Stimulated activated CD4-positive, alpha-beta T cell treated with anti-CD3 and anti-CD28 coated beads, TNF-alpha, amount 100 ng/mL, for 24 hours (primary cell): ENCODE measurements at regions not wholly inside any gene's neighbourhood (a gene's known extent, or its start where the extent isn't known, plus 50 kb on each side); places are given as distances from the start of the nearest gene placed in this dataset.

Source experiments
- DNase-seq, 3 experiments: peaks; one replicate each; pipeline ENCODE4 v3.0.0-alpha.2; 2020; ENCODE audit warnings: low read depth in 3 of 3

- no peak for DNase-seq
These were observed 283.1 kb upstream of the NWD2 start for GRCh38 chr4:36961420-36961819.

DNA sequence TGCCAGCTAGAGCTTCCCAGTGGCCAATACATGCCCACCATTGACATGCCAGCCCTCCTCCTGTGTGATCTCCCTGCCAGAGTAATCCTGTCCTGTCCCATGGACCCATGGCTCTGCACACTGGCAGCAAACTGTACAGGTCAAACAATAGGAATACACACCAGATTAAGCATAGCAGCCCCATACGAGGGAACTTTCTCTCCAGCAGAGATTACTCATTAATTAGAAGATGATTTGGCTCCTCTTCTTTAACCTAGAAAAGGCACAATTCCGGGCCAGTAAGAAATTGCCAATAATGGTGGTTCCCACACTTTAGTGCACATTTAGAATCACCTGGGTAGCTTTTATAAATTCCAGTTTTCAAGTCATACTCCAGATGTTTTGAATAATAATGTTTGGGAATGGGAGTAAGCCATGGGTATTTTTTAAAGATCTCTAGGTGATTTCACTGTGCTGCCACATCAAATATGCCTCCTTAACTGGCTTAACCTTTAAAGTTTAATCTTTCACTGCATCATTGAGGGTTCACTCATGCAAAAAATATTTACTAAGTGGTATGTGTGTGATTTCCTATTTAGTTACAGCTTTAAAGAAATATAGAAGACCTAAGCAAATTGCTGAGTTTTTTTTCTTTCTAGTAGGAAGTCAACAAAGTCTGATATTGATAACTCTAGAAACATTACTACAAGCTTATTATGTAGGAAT is 277.6 kb upstream of the NWD2 start:
- DNase-seq, result no peak

- no peak for DNase-seq
These were observed 265.0 kb upstream of the NWD2 start for GRCh38 chr4:36979533-36979932.

- DNase-seq, result no peak
These were observed 254.2 kb upstream of the NWD2 start for GRCh38 chr4:36990128-36990872.

GRCh38 chr4:36997727-36998126 is 246.8 kb upstream of the NWD2 start:
- no peak for DNase-seq

DNA sequence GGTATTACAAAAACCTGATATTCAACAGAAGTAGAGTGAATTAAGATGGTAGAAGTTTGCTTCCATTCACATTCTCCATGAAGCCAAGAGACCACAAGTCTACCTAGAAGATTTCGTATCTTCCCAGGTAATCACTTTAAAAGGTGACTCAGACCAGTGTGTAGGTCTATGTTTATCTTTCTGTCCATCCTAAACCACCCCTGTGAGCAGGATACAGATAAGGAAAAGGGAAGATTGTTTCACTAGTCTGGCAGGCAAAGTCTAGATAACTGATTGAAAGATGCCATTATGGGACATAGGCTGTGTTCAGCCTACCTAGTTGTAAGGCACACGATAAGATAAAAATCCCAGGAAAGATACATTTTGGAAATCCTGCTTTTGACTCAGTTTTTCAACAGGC is 244.3 kb upstream of the NWD2 start:
- no peak for DNase-seq

DNA sequence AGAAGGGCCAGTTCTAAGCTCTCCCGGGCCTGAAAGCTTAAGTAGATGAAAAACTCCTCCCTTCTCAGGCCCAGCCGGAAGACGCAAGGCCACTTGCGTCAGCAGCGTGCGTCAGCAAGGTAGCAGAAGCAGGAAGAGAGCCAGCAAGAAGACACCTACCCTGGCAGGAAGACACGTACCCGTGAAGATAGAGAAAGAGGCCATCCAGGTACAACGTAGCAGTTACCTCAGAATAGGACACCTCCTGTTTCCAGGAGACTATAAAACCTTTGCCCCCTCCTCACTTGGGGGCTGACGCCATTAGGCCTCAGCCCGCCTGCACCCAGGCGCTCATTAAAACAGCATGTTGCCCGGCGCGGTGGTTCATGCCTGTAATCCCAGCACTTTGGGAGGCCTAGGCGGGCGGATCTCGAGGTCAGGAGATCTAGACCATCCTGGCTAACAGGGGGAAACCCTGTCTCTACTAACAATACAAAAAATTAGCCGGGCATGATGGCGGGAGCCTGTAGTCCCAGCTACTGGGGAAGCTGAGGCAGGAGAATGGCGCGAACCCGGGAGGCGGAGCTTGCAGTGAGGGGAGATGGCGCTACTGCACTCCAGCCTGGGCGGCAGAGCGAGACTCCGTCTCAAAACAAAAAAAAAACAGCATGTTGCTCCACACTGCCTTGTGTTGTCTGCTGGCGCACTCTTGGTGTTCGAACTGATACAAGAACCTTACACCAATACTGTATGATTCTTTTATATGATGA is 242.7 kb upstream of the NWD2 start:
- no peak for DNase-seq

- DNase-seq, result no peak
These were observed 241.9 kb upstream of the NWD2 start for GRCh38 chr4:37002625-37003024.

DNA sequence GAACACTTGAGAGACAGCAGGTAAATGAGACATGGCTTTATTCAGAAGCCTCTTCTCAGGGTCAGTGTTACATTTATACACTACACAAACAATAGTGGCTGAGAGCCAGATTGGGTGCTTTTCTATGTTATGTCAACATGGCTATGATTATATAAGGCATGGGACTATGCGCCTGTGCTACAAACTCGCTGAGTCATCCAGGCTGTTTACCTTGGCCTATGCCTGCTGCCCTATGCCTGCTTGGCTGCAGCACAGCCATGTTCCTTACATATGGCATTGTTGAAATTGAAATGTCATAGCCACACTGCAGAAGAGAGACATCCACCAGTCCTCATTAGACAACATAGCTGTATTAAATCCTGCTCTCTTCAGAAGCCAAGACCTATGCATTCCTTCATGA is 236.3 kb upstream of the NWD2 start:
- no peak for DNase-seq

- no peak for DNase-seq
These were observed 230.0 kb upstream of the NWD2 start for GRCh38 chr4:37014584-37014983.

DNA sequence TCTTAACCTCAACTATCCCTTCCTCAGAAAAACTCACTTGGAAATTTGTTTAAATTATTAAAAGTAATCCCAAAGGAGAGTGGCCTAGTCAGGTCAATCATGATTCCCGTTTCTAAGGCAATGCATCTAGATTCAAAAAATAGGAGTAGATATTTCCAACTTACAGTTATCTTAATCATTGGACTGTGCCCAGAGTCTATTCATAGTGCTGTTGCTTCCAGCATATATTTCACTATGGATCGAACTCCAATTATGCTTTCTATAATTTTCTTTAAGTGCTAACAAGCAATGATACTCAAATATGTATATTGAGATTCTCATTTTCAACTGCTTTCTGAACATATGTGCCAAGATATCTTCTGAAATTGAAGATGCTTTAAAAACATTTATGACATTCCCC is 229.2 kb upstream of the NWD2 start:
- DNase-seq, result no peak

DNA sequence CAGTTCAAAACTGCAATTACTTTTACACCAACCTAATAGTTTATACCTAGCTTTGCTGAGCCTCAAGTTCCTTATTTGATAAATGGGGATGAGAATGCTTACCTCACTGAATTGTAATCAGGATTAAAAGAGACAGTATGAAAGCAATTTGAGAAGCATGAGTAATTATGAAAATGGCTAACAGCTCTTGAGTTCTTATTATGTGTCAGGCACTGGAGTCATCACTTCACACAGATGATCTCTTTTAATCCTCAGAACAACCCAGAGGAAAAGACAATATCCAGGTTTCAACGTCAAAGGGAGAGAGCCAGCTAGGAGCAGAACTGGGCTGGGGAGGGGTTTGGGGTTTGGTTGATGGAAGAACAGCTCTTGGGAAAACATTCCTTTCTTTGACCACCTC is 221.0 kb upstream of the NWD2 start:
- DNase-seq, result no peak

DNA sequence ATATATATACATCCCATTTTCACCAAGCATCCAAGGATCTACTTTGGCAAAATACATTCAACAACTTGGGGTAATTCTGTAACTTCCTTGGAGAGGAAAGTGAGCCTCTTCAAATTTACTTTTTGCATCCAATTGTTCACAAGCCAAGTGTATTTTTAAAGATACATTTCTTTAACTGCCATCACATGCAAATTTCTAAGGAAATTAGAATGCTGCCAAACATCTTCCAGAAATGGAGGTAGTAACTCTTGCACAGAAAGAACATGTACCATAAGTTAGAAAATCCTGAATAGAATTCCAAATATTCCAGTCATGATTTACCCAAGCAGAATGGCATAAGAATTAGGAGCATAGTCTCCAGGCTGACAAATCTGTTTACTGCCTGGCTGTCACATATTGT is 220.5 kb upstream of the NWD2 start:
- no peak for DNase-seq

DNA sequence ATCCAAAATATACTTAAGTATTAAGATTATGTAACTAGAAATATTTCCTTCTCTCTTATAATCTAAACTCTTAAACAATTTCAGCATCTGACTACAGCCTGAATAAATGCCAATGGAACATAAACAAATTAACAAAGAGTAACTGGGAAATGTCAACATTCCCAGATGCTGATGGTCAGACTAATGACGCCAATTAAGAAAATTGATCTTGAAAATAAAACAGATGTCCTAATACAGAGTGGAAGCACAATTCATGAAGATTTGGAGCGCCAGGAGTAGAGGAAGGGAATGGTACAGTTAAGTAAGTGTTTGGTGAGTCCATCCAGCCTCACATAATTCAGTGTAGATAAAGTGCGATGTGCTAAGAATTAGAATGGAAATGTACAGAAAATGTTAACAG is 203.7 kb upstream of the NWD2 start:
- no peak for DNase-seq

DNA sequence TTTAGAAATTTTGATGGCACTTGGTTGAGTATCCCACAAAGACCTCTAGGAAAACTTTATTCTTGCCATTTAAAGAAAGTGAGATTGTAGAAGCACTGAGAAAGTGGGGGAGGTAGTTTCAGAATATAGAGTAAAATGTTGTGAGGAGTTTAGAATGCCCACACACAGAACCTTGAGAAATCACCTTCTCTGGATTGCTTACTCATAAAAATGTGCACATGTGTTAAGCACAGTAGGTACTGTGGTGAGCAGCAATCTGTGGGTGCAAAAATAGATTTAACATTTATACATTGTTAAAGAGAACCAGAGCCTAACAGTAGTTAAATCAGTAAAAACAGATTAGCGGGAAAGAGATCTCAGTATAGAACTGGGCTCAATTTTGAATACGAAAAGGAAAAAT is 201.2 kb upstream of the NWD2 start:
- no peak for DNase-seq

GRCh38 chr4:37051111-37051510 is 193.4 kb upstream of the NWD2 start:
- no peak for DNase-seq

DNA sequence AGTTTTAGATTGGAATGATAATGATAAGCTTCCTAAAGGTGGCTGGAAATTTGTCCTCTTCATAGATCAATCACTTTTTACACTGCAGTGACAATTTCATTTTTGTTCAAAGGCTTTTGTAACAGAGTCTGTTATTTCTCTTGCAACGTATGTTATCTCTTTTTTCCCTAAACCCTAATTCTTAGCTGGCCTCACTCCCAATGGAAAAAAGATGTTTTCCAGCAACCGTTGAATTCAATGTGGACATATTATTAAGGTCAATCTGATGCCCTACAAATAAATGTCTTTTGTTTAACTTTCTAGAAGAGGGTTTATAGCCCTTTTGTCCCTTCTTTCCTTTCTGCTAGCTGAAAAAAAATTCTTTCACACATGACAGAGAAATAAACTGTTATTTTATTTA is 192.7 kb upstream of the NWD2 start:
- DNase-seq, result no peak

DNA sequence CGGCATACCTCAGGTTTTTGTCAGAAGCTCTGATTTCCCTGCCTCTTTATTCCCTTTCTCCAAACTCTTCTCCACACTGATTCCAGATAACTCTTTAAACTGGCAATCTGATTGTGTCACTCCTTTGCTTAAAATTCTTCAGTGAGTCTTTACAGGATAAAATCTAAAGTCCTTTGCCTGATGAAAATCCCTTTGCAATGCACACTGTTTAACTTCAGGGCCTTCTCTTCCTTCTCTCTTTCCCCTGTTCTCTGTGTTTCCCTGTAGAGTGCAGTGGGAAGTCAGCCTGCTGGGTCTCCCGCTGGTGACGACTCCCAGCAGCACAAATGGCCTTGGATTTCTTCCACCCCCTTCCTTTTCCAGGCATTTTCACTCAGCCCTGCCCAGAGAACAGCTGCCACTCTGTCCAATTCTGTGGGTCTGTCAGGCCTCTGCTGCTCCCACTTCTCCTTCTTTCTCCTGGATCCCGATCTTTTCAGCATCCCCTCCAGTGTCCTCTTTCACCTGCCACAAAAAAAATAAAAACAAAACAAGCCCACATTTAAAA is 189.9 kb upstream of the NWD2 start:
- DNase-seq, result no peak

DNA sequence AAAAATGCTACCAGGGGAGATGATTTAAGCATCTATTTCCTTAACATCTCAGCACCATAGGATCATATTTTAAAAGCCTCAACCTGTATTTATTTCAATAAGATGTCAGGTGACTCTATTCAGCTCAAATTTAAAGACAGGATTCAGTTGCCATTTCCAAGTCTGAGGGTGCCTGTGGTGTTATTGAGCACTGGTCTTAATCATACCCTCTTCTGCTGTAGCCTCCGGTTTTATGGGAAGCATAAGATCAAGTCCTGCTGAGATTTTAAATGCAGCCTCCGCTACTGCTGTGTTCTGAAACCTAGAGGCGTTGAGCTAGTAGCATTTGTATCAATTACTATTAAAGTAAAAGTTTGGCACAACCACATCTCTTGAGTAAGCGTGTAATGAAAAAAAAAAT is 185.7 kb upstream of the NWD2 start:
- DNase-seq, result no peak

GRCh38 chr4:37066159-37066558 is 178.4 kb upstream of the NWD2 start:
- no peak for DNase-seq

DNA sequence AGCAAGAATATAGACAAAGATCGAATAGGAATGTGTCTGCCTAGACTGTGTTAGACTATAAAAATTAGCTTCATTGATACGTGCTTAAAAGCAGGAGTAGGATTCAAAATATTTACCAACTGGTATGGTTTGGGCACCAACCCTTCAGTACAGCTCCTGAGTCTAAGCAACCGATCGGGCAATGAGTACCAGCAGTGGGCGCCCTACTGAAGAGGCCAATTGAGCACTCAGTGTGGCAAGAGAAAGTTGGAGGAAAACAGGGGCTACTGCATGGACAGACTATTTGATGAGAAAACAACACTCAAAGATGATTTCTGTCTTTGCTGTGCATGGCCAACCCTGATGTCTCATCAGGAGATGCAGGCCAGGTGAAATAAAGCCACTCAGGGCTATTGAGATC is 176.0 kb upstream of the NWD2 start:
- DNase-seq, result no peak

- no peak for DNase-seq
These were observed 174.5 kb upstream of the NWD2 start for GRCh38 chr4:37070041-37070440.

- no peak for DNase-seq
These were observed 173.0 kb upstream of the NWD2 start for GRCh38 chr4:37071576-37071975.
